Tibial nerve (tissue), 3 donors: ENCODE measurements at regions not wholly inside any gene's neighbourhood (a gene's known extent, or its start where the extent isn't known, plus 50 kb on each side); places are given as distances from the start of the nearest gene placed in this dataset.
"Not testable (repeated sequence)": the region's sequence is repeated elsewhere in the genome, so short reads cannot be mapped to it uniquely, and the experiment has no call there.

Experiments used
- POLR2A ChIP-seq, 2 donors: fragments of 450-650 bp; IDR thresholded peaks; one replicate each; pipeline ENCODE4 v1.6.1; 2017; ENCODE audit warnings: antibody characterized with exemption in 2 of 2, mild to moderate bottlenecking in 2 of 2, moderate library complexity in 2 of 2
- TF ChIP-seq, protein P1 (sequence below), 5 experiments: fragments of 200-600 bp in 3 of 5; fragments of 450-650 bp in 2 of 5; sonication (generic) in 3 of 5; IDR thresholded peaks; one replicate each; pipeline ENCODE4 v1.5.1; 2016 to 2019; ENCODE audit warnings: antibody characterized with exemption in 5 of 5, mild to moderate bottlenecking in 3 of 5, moderate library complexity in 2 of 5

DNA sequence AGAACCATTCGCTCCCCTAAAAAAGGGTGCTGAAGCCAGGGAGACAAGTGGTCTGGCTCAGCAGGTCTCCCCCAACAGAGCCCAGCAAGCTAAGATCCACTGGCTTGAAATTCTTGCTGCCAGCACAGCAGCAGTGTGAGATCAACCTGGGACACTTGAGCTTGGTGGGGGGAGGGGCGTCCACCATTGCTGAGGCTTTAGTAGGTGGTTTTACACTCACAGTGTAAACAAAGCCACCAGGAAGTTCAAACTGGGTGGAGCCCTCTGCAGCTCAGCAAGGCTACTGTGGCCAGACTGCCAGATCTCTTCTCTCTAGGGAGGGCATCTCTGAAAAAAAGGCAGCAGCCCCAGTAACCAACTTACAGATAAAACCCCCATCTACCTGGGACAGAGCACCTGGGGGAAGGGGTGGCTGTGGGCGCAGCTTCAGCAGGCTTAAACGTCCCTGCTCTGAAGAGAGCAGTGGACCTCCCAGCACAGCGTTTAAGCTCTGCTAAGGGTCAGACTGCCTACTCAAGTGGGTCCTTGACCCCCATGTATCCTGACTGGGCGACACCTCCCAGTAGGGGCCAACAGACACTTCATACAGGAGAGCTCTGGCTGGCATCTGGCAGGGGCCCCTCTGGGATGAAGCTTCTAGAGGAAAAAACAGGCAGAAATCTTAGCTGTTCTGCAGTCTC, 307.7 kb downstream of the AMY1C start:
- not testable (repeated sequence) for TF ChIP-seq POLR2A (IDR thresholded peaks at IDR 0.05)
- TF ChIP-seq, protein P1, sequence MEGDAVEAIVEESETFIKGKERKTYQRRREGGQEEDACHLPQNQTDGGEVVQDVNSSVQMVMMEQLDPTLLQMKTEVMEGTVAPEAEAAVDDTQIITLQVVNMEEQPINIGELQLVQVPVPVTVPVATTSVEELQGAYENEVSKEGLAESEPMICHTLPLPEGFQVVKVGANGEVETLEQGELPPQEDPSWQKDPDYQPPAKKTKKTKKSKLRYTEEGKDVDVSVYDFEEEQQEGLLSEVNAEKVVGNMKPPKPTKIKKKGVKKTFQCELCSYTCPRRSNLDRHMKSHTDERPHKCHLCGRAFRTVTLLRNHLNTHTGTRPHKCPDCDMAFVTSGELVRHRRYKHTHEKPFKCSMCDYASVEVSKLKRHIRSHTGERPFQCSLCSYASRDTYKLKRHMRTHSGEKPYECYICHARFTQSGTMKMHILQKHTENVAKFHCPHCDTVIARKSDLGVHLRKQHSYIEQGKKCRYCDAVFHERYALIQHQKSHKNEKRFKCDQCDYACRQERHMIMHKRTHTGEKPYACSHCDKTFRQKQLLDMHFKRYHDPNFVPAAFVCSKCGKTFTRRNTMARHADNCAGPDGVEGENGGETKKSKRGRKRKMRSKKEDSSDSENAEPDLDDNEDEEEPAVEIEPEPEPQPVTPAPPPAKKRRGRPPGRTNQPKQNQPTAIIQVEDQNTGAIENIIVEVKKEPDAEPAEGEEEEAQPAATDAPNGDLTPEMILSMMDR (IDR thresholded peaks at IDR 0.05), result not testable (repeated sequence)
